HG02798 (cell line): ENCODE measurements at regions not wholly inside any gene's neighbourhood (a gene's known extent, or its start where the extent isn't known, plus 50 kb on each side); places are given as distances from the start of the nearest gene placed in this dataset.
"Not testable (repeated sequence)": the region's sequence is repeated elsewhere in the genome, so short reads cannot be mapped to it uniquely, and the experiment has no call there.

Source experiments
- ATAC-seq: cut with Tn5 transposase; IDR thresholded peaks from one replicate; pipeline ENCODE4 v1.9.1; 2021; ENCODE audit warnings: mild to moderate bottlenecking; ENCODE audit not compliant: unreplicated experiment, poor library complexity

GRCh38 chrX:53883196-53883595 is 161.1 kb downstream of the PHF8 start:
- no peak for ATAC-seq

- no peak for ATAC-seq
Measured at GRCh38 chrX:53882331-53882730, 161.9 kb downstream of the PHF8 start.

GRCh38 chrX:53880786-53881185 is 163.5 kb downstream of the PHF8 start:
- not testable (repeated sequence) for ATAC-seq

GRCh38 chrX:53859890-53860289 is 173.4 kb upstream of the HUWE1 start:
- ATAC-seq: no peak

- ATAC-seq: peak; percentile 68
Measured at GRCh38 chrX:53831662-53832635, 145.4 kb upstream of the HUWE1 start.

GRCh38 chrX:53824686-53825085 is 138.2 kb upstream of the HUWE1 start:
- ATAC-seq: no peak

GRCh38 chrX:53818115-53818514 is 131.6 kb upstream of the HUWE1 start:
- not testable (repeated sequence) for ATAC-seq

GRCh38 chrX:53817548-53817947 is 131.0 kb upstream of the HUWE1 start:
- no peak for ATAC-seq

GRCh38 chrX:53813670-53814440 is 127.3 kb upstream of the HUWE1 start:
- no peak for ATAC-seq

GRCh38 chrX:53798281-53798680 is 111.8 kb upstream of the HUWE1 start:
- no peak for ATAC-seq

GRCh38 chrX:53795576-53795975 is 109.1 kb upstream of the HUWE1 start:
- no peak for ATAC-seq

GRCh38 chrX:53794181-53794580 is 107.7 kb upstream of the HUWE1 start:
- no peak for ATAC-seq

GRCh38 chrX:53768865-53769264 is 82.3 kb upstream of the HUWE1 start:
- ATAC-seq: no peak

GRCh38 chrX:53768451-53768850 is 81.9 kb upstream of the HUWE1 start:
- ATAC-seq: no peak

GRCh38 chrX:53767544-53767943 is 81.0 kb upstream of the HUWE1 start:
- ATAC-seq: no peak

- ATAC-seq: not testable (repeated sequence)
Measured at GRCh38 chrX:53757181-53757580, 70.7 kb upstream of the HUWE1 start.

- no peak for ATAC-seq
Measured at GRCh38 chrX:53746718-53747117, 60.2 kb upstream of the HUWE1 start.

GRCh38 chrX:53743244-53743643 is 56.7 kb upstream of the HUWE1 start:
- no peak for ATAC-seq

GRCh38 chrX:53738370-53738906 is 51.9 kb upstream of the HUWE1 start:
- ATAC-seq: no peak
